Vagina (tissue), 2 donors: ENCODE measurements at regions not wholly inside any gene's neighbourhood (a gene's known extent, or its start where the extent isn't known, plus 50 kb on each side); places are given as distances from the start of the nearest gene placed in this dataset.

Source experiments
- DNase-seq, 2 donors: peaks; one replicate each; pipeline ENCODE4 v3.0.0-alpha.2; 2017; ENCODE audit errors: extremely low spot score in 2 of 2
- H3K27ac ChIP-seq: fragments of 200-600 bp; sonication (generic); one replicate; pipeline ENCODE4 v1.5.1; 2019
- H3K27me3 ChIP-seq: fragments of 200-600 bp; sonication (generic); one replicate; pipeline ENCODE4 v1.5.1; 2019
- H3K36me3 ChIP-seq, 2 donors: fragments of 200-600 bp; sonication (generic); one replicate each; pipeline ENCODE4 v1.5.1; 2017 to 2019
- H3K4me1 ChIP-seq: fragments of 200-600 bp; sonication (generic); one replicate; pipeline ENCODE4 v1.5.1; 2019
- H3K4me3 ChIP-seq, 2 donors: fragments of 200-600 bp; sonication (generic); 1 replicate in 1 of 2; 2 replicates in 1 of 2; pipeline ENCODE4 v1.5.1; 2016 to 2019
- H3K9me3 ChIP-seq: fragments of 200-600 bp; sonication (generic); one replicate; pipeline ENCODE4 v1.5.1; 2019
- CTCF ChIP-seq, 3 experiments: fragments of 450-650 bp in 2 of 3; fragments of 200-600 bp in 1 of 3; sonication (generic) in 1 of 3; IDR thresholded peaks; one replicate each; pipeline ENCODE4 v1.5.1; 2017 to 2019; ENCODE audit warnings: antibody characterized with exemption in 3 of 3, mild to moderate bottlenecking in 2 of 3, moderate library complexity in 2 of 3
- POLR2A ChIP-seq, 2 donors: fragments of 450-650 bp; IDR thresholded peaks; one replicate each; pipeline ENCODE4 v1.6.1; 2017; ENCODE audit warnings: antibody characterized with exemption in 2 of 2, mild to moderate bottlenecking in 2 of 2, moderate library complexity in 2 of 2
- POLR2AphosphoS5 ChIP-seq, 2 donors: sonication (generic); formaldehyde crosslinking; IDR thresholded peaks; one replicate each; pipeline ENCODE4 v1.9.0; 2017; ENCODE audit warnings: antibody characterized with exemption in 2 of 2, mild to moderate bottlenecking in 2 of 2, low read depth in 1 of 2; ENCODE audit not compliant: insufficient read depth in 1 of 2
- intact Hi-C: fragments of 100-400 bp; cut with DNase I; formaldehyde crosslinking; loops from one replicate; pipeline ENCODE4 v1.15.1; 2023

DNA sequence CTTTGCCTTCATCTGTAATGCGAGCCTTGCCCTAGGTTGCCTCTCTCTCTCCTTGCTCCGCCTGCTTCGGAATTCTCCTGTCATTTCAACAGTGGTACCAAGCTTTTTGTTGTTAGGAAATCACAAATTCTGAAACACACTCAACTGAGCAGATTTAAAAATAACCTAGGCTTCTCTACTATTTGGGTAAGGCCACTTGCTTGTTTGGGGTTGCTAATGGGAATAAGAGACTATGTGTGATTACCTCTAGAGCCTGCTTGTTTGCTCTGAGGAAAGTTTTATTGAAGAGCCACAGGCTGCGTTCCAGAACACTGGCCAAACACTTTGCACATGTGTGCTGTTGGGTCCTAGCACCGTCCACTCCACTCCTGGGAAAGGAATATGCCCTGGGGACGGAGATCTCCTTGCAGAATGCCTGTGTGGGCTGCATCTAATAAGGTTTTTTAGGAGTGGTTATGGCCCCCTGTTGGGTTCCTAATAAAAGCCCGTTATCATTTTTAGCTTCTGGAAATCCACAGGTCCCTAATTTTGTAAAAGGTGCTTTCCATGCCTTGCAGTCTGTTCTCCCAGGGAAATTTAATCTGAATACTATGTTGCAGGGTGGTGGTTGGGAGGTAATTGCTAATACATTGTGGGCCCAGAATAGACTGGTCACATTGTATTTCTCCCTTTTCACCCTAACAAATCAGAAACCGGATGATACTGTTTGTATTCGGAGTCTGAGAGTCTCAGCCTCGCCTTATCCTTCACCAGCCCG, 68.7 kb upstream of the KLF6 start:
- no peaks in the 10 kb centered on the region for H3K9me3 ChIP-seq
- no peak for TF ChIP-seq CTCF (IDR thresholded peaks at IDR 0.05)
- no peak for TF ChIP-seq POLR2A (IDR thresholded peaks at IDR 0.05)
- no peak for TF ChIP-seq POLR2AphosphoS5 (IDR thresholded peaks at IDR 0.05; ENCODE audit: insufficient read depth in 1 of 2, low read depth in 1 of 2)
- H3K36me3 ChIP-seq = no peaks in the 10 kb centered on the region
- no peak overlapping the region for H3K4me3 ChIP-seq
- H3K27me3 ChIP-seq = no peaks in the 10 kb centered on the region
- peaks cover 39% of the 10 kb centered on the region for H3K4me1 ChIP-seq
- peak overlapping the region; percentile 93 for H3K27ac ChIP-seq
- no peak for DNase-seq
- intact Hi-C loops = no loop called here

DNA sequence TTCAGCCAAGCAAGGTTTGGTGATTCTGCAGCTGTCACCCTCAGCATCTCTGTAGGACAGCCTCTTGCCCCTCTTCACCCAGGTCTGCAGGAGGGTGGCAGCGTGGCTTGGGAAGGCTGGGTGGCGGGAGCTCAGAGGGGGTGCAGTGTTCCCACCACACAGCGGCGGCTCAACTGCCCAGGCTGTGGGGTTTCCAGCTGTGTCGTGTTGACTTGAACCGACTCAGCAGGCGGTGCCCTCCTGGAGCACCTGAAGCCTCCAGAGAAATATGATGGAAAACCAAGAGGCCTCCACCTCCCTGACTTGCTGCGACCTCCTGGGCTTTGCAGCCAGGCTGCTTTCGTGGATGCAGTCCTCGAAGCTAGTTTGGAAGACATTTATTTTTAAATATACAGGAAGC, 68.0 kb upstream of the KLF6 start:
- TF ChIP-seq POLR2AphosphoS5 (IDR thresholded peaks at IDR 0.05; ENCODE audit: insufficient read depth in 1 of 2, low read depth in 1 of 2) (no peak), CTCF (IDR thresholded peaks at IDR 0.05) (no peak), POLR2A (IDR thresholded peaks at IDR 0.05) (no peak)
- Histone ChIP-seq H3K27me3 (no peaks in the 10 kb centered on the region), H3K4me1 (peaks cover 42% of the 10 kb centered on the region), H3K9me3 (no peaks in the 10 kb centered on the region), H3K4me3 (no peak overlapping the region), H3K27ac (peak overlapping the region; percentile 93), H3K36me3 (no peaks in the 10 kb centered on the region)
- no peak for DNase-seq
- intact Hi-C loops = no loop called here

GRCh38 chr10:3852147-3852904, 67.3 kb upstream of the KLF6 start:
- TF ChIP-seq POLR2AphosphoS5 (IDR thresholded peaks at IDR 0.05; ENCODE audit: insufficient read depth in 1 of 2, low read depth in 1 of 2) (peak; percentile 52 to 100), CTCF (IDR thresholded peaks at IDR 0.05) (no peak), POLR2A (IDR thresholded peaks at IDR 0.05) (peak in 1 of 2 donors; percentile 16)
- DNase-seq = peak in 1 of 2 donors; percentile 95
- intact Hi-C loops = no loop called here
- Histone ChIP-seq H3K4me3 (no peak overlapping the region), H3K27ac (peak overlapping the region; percentile 93), H3K27me3 (no peaks in the 10 kb centered on the region), H3K9me3 (no peaks in the 10 kb centered on the region), H3K4me1 (peaks cover 43% of the 10 kb centered on the region), H3K36me3 (no peaks in the 10 kb centered on the region)

DNA sequence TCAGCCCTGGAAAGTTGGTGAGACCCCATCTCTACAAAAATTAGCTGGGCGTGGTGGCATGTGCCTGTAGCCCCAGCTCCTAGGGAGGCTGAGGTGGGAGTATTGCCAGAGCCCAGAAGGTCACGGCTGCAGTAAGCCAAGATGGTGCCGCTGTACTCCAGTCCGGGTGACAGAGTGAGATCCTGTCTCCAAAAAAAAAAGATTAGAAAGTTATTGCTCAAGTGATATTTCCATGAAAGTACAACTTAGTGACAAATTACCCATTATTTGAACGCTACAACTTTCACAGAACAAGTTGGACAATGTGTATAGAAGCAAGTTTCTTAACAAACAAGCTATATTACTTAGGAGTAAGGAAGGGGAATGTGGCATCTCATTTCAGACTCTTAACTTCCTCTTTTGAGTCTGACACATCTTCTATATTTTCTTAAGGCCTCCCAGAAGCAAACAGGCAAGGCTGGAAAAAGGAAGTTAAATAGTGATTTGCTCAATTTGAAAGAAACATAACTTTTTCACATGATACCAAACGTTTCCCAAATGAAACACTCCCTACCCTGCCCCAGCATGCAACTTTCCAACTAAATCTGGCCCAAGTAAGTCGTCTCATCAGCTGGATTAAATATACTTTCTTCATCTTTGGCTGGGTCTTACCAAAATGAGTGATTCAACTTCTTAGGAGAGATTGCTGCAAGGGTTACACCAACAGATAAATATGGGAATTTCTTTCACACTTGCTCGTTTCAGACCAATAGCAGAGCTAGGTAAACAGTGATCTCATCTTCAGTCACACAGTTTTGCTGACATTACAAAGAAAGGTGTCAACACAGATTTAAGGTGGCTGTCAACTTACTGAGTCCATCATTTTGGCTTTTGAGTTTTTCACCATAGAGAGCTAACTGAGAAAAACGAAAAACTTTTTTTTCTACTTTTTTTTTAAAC, 66.3 kb upstream of the KLF6 start:
- Histone ChIP-seq H3K4me1 (peaks cover 43% of the 10 kb centered on the region), H3K27me3 (no peaks in the 10 kb centered on the region), H3K36me3 (no peaks in the 10 kb centered on the region), H3K4me3 (no peak overlapping the region), H3K27ac (peak overlapping the region; percentile 93), H3K9me3 (no peaks in the 10 kb centered on the region)
- intact Hi-C loops = loop anchor here (2.0 kb wide), 1 partner anchor 66 kb away; the partner anchor contains the start of gene KLF6
- no peak for DNase-seq
- TF ChIP-seq POLR2A (IDR thresholded peaks at IDR 0.05) (no peak), POLR2AphosphoS5 (IDR thresholded peaks at IDR 0.05; ENCODE audit: insufficient read depth in 1 of 2, low read depth in 1 of 2) (peak; percentile 15 to 66)
